Kidney (tissue), 13 donors: ENCODE measurements at regions not wholly inside any gene's neighbourhood (a gene's known extent, or its start where the extent isn't known, plus 50 kb on each side); places are given as distances from the start of the nearest gene placed in this dataset.
A peak's percentile ranks its signal among the peaks of the same experiment; 100 is the strongest.
"Not testable (repeated sequence)": the region's sequence is repeated elsewhere in the genome, so short reads cannot be mapped to it uniquely, and the experiment has no call there.

Source experiments
- DNase-seq, 5 donors: peaks; one replicate each; pipeline ENCODE4 v3.0.0-alpha.2; 2013 to 2020
- FAIRE-seq: peaks from 2 replicates; lab custom pipeline; 2012; peaks lifted over from hg19 to GRCh38; lab: Jason Lieb, UNC
- H3K27ac ChIP-seq, 2 donors: one replicate each; pipeline ENCODE4 v1.7.0; 2013; ENCODE audit warnings: low read depth in 2 of 2, low read length in 2 of 2, inconsistent platforms in 1 of 2
- H3K27me3 ChIP-seq: one replicate; pipeline ENCODE4 v1.7.1; 2013; ENCODE audit warnings: low read length, inconsistent platforms; ENCODE audit not compliant: control insufficient read depth, insufficient read depth
- H3K36me3 ChIP-seq, 3 donors: one replicate each; pipeline versions ENCODE4 v1.7.0 to v1.7.1; 2013; ENCODE audit warnings: low read length in 3 of 3, control low read depth in 1 of 3, inconsistent platforms in 1 of 3; ENCODE audit not compliant: insufficient read depth in 3 of 3, control insufficient read depth in 2 of 3
- H3K4me1 ChIP-seq, 3 donors: one replicate each; pipeline versions ENCODE4 v1.7.0 to v1.7.1; 2013; ENCODE audit warnings: low read length in 3 of 3, inconsistent platforms in 1 of 3, low read depth in 1 of 3; ENCODE audit not compliant: control insufficient read depth in 2 of 3, insufficient read depth in 2 of 3
- H3K4me3 ChIP-seq, 3 donors: one replicate each; pipeline versions ENCODE4 v1.7.0 to v1.8.1; 2013; ENCODE audit warnings: low read length in 3 of 3, control low read depth in 1 of 3, inconsistent platforms in 1 of 3
- H3K9ac ChIP-seq, 3 donors: one replicate each; pipeline versions ENCODE4 v1.7.0 to v1.7.1; 2013; ENCODE audit warnings: low read length in 3 of 3, control low read depth in 1 of 3, inconsistent platforms in 1 of 3
- H3K9me3 ChIP-seq, 3 donors: one replicate each; pipeline versions ENCODE4 v1.7.0 to v1.7.1; 2013; ENCODE audit warnings: low read length in 3 of 3, control low read depth in 1 of 3, inconsistent platforms in 1 of 3; ENCODE audit not compliant: control insufficient read depth in 2 of 3, insufficient read depth in 1 of 3
- intact Hi-C: fragments of 100-400 bp; cut with DNase I; formaldehyde crosslinking; loops from one replicate; pipeline ENCODE4 v1.11.1; 2022
- TF ChIP-seq, protein P1 (sequence below): IDR thresholded peaks from 3 replicates; pipeline ENCODE4 v1.5.1; 2012; ENCODE audit warnings: mild to moderate bottlenecking, moderate library complexity, borderline replicate concordance; ENCODE audit not compliant: insufficient read depth; ENCODE audit errors: extremely low read depth
- donor health status: control.
- donor health status: control.
- donor health status: control.
- donor health status: control.
- donor health status: control.
- donor health status: DM: yes; HTN: yes; CAD: no.
- donor health status: Normal renal cell carcinoma (clear cell type).

DNA sequence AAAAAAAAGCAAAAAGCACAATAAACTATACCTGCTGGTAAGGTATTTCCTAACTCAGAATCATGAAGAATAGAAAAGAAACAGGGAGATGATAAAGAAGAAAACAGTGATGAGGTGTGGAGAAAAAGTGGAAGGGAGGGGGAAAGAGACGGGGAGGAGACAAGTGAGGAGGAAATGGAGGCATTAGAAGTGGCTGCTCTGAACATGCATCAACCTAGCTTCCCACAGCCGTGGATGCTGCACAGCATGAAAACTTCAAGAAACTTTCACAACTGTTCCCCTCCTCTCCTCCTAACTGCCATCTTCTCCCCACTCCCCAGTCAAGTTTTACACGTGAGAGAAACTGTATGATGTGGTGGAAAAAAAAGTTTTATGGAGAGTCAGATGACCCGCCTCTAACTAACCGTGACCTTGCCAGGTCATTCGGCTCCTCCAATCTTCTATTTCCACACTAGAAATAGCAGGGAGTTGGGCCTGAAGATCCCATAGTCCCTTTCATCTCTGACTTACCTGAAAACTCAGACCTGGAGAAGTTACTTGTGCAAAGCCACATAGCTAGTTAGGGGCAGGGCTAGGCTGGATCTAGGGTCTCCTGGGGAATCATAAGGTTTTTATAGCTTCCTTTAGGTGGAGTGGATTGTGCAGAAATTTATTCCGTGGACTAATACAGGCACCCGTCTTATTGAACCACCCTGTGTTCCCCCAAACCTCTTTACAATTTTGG lies 461.9 kb downstream of the KLF5 start:
- H3K4me1 ChIP-seq, result no peaks in the 10 kb centered on the region
- intact Hi-C loops, result no loop called here
- no peak overlapping the region for H3K27ac ChIP-seq
- DNase-seq (peak in 3 of 5 donors; percentile 11 to 36 (median 26)), FAIRE-seq (no peak)
- H3K4me3 ChIP-seq, result no peak overlapping the region
- no peaks in the 10 kb centered on the region for H3K27me3 ChIP-seq
- no peaks in the 10 kb centered on the region for H3K36me3 ChIP-seq
- TF ChIP-seq, protein P1, sequence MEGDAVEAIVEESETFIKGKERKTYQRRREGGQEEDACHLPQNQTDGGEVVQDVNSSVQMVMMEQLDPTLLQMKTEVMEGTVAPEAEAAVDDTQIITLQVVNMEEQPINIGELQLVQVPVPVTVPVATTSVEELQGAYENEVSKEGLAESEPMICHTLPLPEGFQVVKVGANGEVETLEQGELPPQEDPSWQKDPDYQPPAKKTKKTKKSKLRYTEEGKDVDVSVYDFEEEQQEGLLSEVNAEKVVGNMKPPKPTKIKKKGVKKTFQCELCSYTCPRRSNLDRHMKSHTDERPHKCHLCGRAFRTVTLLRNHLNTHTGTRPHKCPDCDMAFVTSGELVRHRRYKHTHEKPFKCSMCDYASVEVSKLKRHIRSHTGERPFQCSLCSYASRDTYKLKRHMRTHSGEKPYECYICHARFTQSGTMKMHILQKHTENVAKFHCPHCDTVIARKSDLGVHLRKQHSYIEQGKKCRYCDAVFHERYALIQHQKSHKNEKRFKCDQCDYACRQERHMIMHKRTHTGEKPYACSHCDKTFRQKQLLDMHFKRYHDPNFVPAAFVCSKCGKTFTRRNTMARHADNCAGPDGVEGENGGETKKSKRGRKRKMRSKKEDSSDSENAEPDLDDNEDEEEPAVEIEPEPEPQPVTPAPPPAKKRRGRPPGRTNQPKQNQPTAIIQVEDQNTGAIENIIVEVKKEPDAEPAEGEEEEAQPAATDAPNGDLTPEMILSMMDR, result no peak
- no peaks in the 10 kb centered on the region for H3K9me3 ChIP-seq
- H3K9ac ChIP-seq, result no peak overlapping the region

- FAIRE-seq, H3K27ac ChIP-seq, H3K9ac ChIP-seq, intact Hi-C loops, H3K4me1 ChIP-seq, H3K27me3 ChIP-seq, H3K9me3 ChIP-seq, DNase-seq, H3K4me3 ChIP-seq, H3K36me3 ChIP-seq: not testable (repeated sequence)
These were observed 461.3 kb downstream of the KLF5 start for GRCh38 chr13:73520135-73520534.

GRCh38 chr13:73519396-73520116 lies 460.8 kb downstream of the KLF5 start:
- no peaks in the 10 kb centered on the region for H3K4me1 ChIP-seq
- no peaks in the 10 kb centered on the region for H3K9me3 ChIP-seq
- FAIRE-seq (no peak), DNase-seq (peak in 2 of 5 donors; percentile 42)
- H3K27ac ChIP-seq, result no peak overlapping the region
- TF ChIP-seq, protein P1, result no peak
- H3K27me3 ChIP-seq, result no peaks in the 10 kb centered on the region
- intact Hi-C loops, result no loop called here
- no peak overlapping the region for H3K4me3 ChIP-seq
- H3K36me3 ChIP-seq, result no peaks in the 10 kb centered on the region
- H3K9ac ChIP-seq, result no peak overlapping the region

DNA sequence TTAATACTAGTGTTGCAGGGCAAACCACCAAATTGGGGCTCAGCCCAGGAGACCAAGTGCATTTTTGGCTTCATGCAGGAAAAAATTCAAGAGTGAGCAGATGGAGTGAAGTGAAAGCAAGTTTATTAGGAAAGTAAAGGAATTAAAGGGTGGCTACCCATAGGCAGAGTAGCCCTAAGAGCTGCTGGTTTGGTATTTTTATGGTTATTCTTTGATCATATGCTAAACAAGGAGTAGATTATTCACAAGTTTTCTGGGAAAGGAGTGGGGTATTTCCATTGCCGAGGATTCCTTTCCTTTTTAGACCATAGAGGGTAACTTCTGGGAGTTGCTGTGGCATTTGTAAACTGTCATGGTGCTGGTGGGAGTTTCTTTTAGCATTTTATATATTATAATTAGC lies 459.0 kb downstream of the KLF5 start:
- Histone ChIP-seq H3K4me3 (no peak overlapping the region), H3K27me3 (no peaks in the 10 kb centered on the region), H3K27ac (no peak overlapping the region), H3K36me3 (no peaks in the 10 kb centered on the region), H3K9ac (no peak overlapping the region), H3K9me3 (no peaks in the 10 kb centered on the region), H3K4me1 (no peaks in the 10 kb centered on the region)
- intact Hi-C loops, result no loop called here
- FAIRE-seq (no peak), DNase-seq (no peak)
- TF ChIP-seq, protein P1, result no peak
